Islet of Langerhans (tissue), 1 donor: ENCODE measurements at regions not wholly inside any gene's neighbourhood (a gene's known extent, or its start where the extent isn't known, plus 50 kb on each side); places are given as distances from the start of the nearest gene placed in this dataset.
"Not testable (repeated sequence)": the region's sequence is repeated elsewhere in the genome, so short reads cannot be mapped to it uniquely, and the experiment has no call there.

Source experiments
- FAIRE-seq: peaks from one replicate; lab custom pipeline; 2011; peaks lifted over from hg19 to GRCh38; lab: Jason Lieb, UNC

DNA sequence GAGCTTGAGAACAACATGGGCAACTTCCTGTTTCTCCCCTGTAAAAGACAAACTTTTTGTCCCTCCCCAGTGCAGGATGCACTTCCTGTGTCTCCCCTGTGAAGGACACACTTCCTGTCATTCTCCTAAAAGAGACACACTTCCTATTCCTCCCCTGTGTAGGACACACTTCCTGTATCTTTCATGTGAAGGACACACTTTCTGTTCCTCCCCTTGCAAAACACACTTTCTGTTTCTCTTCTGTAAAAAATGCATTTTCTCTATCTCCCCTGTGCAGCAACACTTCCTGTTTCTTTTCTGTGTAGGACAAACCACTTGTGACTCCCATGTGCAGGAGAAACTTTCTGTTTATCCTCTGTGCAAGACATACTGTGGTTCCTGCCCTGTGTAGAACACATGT, 488.6 kb upstream of the USP9Y start:
- FAIRE-seq, result no peak

- FAIRE-seq, result no peak
These were observed 485.4 kb upstream of the USP9Y start for GRCh38 chrY:12215564-12216022.

GRCh38 chrY:12230921-12231320, 470.1 kb upstream of the USP9Y start:
- FAIRE-seq, result no peak

GRCh38 chrY:12236399-12236798, 464.6 kb upstream of the USP9Y start:
- no peak for FAIRE-seq

GRCh38 chrY:12240326-12240725, 460.7 kb upstream of the USP9Y start:
- FAIRE-seq, result peak; percentile 81

- no peak for FAIRE-seq
These were observed 456.9 kb upstream of the USP9Y start for GRCh38 chrY:12244146-12244545.

DNA sequence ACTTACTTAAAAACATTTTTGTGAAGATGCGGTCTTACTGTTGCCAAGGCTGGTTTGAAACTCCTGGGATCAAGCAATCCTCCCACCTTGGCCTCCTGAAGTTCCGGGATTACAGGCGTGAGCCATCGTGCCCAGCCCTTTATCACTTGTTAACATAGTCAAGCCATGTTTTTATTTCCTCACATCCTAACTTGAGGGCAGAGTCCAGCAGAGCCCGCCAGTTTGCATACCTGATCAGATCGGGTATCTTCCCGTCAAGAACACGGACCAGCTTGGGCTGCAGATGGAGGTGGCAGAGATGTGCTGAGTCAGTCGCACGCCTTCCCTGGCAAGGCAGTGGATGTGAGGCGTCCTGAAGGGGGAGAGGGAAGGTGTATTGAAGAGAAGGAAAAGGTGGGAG, 447.3 kb upstream of the USP9Y start:
- no peak for FAIRE-seq

DNA sequence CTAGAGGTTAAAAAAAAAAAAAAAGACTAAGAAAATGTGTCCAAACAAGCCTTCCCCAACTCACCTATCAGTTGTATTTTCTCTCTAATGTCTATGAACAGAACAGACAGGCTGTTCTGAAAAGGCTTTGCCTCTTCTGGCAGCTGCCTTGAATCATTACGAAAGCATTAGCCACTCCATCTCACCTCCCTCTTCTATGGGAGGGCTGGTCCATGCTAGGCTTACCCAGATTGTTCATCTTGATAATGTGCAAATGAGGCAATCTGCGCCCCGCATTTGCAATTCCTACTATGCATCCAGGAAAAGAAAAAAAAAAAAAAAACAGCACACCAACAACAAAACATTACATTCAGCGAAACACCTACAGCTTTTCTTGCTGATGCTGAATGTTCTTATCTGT, 429.9 kb upstream of the USP9Y start:
- no peak for FAIRE-seq

GRCh38 chrY:12285608-12286007, 415.4 kb upstream of the USP9Y start:
- no peak for FAIRE-seq

GRCh38 chrY:12288919-12289318, 412.1 kb upstream of the USP9Y start:
- no peak for FAIRE-seq

- FAIRE-seq, result no peak
These were observed 411.6 kb upstream of the USP9Y start for GRCh38 chrY:12289415-12289814.

GRCh38 chrY:12292542-12292941, 408.5 kb upstream of the USP9Y start:
- no peak for FAIRE-seq

DNA sequence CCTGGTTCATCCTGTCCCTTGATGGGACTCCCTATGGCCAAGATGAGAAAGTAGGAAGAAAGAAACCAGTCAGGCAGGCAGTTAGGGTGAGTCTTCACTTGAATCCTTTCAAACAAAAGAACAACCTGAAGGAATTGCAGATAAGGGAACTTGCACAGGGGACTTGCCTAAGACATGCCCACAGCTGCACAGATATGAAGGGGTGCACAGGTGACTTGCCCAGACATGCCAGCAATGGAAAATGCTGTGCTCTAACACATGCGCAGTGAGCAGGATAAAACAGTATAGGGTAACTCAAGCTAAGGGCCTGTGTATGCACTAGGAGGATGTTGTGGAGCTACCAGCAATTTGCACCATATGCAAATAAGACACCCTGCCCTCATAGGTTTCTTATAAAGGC, 404.6 kb upstream of the USP9Y start:
- no peak for FAIRE-seq

DNA sequence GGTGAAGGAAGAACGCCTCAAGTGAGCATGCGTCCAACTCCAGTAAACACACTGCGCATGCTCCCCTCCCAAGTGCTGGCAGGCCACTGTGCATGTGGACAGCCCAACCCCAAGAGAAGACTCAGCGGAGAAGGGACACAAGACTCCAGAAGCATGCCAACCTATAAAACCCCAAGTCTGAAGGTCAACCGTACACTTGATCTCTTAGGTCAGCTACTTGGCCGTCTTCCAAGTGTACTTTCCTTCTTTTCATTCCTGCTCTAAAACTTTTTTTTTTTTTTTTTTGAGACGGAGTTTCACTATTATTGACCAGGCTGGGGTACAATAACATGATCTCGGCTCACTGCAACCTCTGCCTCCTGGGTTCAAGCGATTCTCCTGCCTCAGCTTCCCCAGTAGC, 401.2 kb upstream of the USP9Y start:
- FAIRE-seq, result not testable (repeated sequence)

DNA sequence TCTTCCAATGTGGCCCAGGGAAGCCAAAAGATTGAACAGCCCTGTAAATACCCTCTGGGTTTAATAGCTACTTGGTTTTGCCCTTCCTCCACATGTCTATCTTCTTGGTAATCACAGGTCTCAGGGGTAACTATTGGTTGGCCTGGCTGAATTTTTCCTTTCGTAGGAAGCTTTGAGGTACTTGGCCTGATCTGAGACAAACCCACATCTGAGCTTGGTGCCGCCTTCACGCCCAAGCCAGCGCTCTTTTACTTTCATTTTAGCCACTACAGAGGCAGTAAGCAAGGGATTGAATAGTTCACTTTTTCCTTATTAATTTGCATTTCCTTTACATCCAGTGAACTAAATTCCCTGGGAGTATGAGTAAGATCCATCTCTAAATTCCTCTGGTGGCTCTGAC, 397.6 kb upstream of the USP9Y start:
- FAIRE-seq, result no peak

GRCh38 chrY:12305456-12305855, 395.6 kb upstream of the USP9Y start:
- FAIRE-seq, result no peak

DNA sequence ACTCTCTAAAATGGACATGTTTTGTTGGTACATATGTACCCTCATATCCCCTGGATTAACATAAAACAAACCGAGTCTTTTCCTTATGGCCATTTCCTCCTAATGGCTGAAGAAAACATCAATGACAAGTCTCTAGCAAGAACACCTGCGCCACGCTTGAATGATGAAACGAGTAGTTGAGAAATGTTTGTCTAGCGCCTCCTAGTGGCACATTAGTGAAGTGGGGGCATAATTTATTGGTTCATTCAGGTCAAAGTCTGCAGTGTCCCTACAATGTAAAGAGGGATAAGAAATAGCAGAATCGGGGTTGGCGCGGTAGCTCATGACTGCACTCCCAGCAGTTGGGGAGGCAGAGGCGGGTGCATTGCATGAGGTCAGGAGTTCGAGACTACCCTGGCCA, 391.8 kb upstream of the USP9Y start:
- FAIRE-seq, result no peak

DNA sequence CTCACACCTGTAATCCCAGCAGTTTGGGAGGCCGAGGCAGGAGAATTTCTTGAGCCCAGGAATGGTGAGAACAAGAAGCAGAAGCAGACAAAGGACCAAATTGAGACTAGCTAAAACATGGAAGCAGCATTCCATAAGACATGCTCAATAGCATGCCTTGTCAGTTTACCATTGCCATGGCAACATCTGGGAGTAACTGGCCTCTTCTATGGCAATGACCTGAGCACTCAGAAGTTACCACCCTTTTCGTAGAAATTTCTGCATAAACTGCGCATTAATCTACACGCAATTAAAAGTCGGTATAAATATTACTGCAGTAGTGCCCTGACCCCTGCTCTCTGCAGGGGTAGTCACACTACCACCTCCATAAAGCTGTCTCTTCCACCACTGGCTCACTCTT, 390.2 kb upstream of the USP9Y start:
- no peak for FAIRE-seq

DNA sequence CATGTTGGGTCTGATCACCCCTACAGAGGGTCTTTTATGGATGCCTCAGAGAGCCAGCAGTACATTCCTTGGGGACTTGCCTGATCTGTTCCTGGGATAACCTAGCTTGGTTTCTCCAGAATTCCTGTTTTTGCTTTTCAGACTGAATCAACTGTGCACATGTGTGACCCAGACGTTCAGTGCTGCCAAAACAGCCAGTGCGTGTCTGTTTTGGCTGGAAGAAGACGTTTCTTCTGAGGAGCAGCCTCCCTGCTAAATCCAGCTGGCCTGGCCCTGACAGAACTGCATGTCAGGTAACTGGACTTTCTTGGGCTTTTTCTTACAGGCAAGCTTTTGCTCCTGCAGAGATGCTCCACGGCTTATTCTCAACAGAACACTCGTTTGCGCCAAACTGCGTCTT, 373.3 kb upstream of the USP9Y start:
- no peak for FAIRE-seq

- FAIRE-seq, result not testable (repeated sequence)
These were observed 369.1 kb upstream of the USP9Y start for GRCh38 chrY:12331917-12332316.

GRCh38 chrY:12343211-12343610, 357.8 kb upstream of the USP9Y start:
- FAIRE-seq, result no peak

- no peak for FAIRE-seq
These were observed 352.9 kb upstream of the USP9Y start for GRCh38 chrY:12348181-12348580.

DNA sequence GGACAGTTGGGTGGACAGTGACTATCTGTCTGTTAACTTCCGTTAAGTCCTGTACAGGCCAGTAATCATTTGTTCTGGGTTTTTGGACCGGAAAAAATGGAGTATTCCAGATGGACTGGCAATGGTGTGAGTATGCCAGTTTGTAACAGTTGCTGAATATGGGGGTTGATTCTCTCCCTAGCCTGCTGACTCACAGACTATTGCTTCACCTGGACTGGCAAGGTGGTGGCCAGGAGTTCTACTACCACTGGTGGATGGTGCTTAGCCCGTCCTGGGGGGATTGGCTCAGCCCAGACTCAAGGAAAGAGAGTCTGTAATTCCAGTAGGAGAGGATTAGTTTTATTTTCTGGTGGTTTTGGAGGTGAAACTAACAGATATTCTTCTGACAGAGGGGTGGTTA, 343.8 kb upstream of the USP9Y start:
- no peak for FAIRE-seq

GRCh38 chrY:12357655-12358054, 343.4 kb upstream of the USP9Y start:
- FAIRE-seq, result no peak

DNA sequence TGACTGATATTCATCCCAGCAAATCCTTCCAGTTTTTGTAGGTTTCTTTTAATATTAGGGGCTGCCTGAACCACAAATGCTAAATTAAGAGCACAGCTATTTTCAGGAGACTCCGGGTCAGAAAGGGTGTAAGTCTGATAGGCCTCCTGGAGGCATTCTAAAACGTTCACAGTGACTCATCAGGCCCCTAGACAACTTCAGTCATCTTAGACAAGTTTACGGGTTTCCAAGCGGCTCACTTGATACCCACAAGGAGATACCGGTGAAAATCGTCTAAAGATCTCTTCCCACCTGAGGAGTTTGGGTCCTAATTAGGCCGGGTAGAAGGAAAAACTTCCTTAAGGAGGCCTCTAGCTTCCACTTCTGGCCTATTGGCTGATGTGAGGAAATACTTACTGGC, 342.7 kb upstream of the USP9Y start:
- FAIRE-seq, result no peak
